Smooth muscle cell (in vitro differentiated cells): ENCODE measurements at regions not wholly inside any gene's neighbourhood (a gene's known extent, or its start where the extent isn't known, plus 50 kb on each side); places are given as distances from the start of the nearest gene placed in this dataset.

Source experiments
- DNase-seq: peaks from one replicate; lab custom pipeline; 2025; ENCODE audit not compliant: unreplicated experiment; lab: John Stamatoyannopoulos, UW
- H2AFZ ChIP-seq: fragments of 200-600 bp; sonication (generic); 2 replicates; pipeline ENCODE4 v1.6.0; 2016; ENCODE audit warnings: antibody characterized with exemption, low read depth, mild to moderate bottlenecking
- H3F3A ChIP-seq: fragments of 200-600 bp; sonication (generic); 2 replicates; pipeline ENCODE4 v1.6.0; 2017; ENCODE audit warnings: antibody characterized with exemption, low read depth
- H3K27ac ChIP-seq: fragments of 200-600 bp; sonication (generic); 2 replicates; pipeline ENCODE4 v1.5.1; 2016; ENCODE audit warnings: low read depth, mild to moderate bottlenecking
- H3K27me3 ChIP-seq: fragments of 200-600 bp; sonication (generic); 2 replicates; pipeline ENCODE4 v1.6.1; 2016; ENCODE audit warnings: low read depth, mild to moderate bottlenecking
- H3K36me3 ChIP-seq: fragments of 200-600 bp; sonication (generic); 2 replicates; pipeline ENCODE4 v1.5.1; 2016; ENCODE audit warnings: low read depth
- H3K4me1 ChIP-seq: fragments of 200-600 bp; sonication (generic); 2 replicates; pipeline ENCODE4 v1.5.1; 2016; ENCODE audit warnings: low read depth
- H3K4me2 ChIP-seq: fragments of 200-600 bp; sonication (generic); 2 replicates; pipeline ENCODE4 v1.6.0; 2016; ENCODE audit warnings: mild to moderate bottlenecking
- H3K4me3 ChIP-seq: fragments of 200-600 bp; sonication (generic); 2 replicates; pipeline ENCODE4 v1.5.1; 2016; ENCODE audit warnings: mild to moderate bottlenecking
- H3K79me2 ChIP-seq: fragments of 200-600 bp; sonication (generic); 2 replicates; pipeline ENCODE4 v1.6.0; 2016; ENCODE audit warnings: low read depth, mild to moderate bottlenecking
- H3K9ac ChIP-seq: fragments of 200-600 bp; sonication (generic); 2 replicates; pipeline ENCODE4 v1.6.0; 2016; ENCODE audit warnings: low read depth
- H3K9me3 ChIP-seq: fragments of 200-600 bp; sonication (generic); replicated peaks from 2 replicates; pipeline ENCODE4 v1.5.1; 2016; ENCODE audit warnings: low read depth
- H4K20me1 ChIP-seq: fragments of 200-600 bp; sonication (generic); 2 replicates; pipeline ENCODE4 v1.6.0; 2016; ENCODE audit warnings: low read depth
- WGBS: methylation state at CpG from one replicate; pipeline ENCODE4 v1.1.7; 2016; ENCODE audit warnings: low lambda C conversion rate; 5-methylcytosine and 5-hydroxymethylcytosine counted together
- TF ChIP-seq, protein P1 (sequence below): fragments of 200-600 bp; sonication (generic); IDR thresholded peaks from 2 replicates; pipeline ENCODE4 v1.5.1; 2017; ENCODE audit warnings: borderline replicate concordance, mild to moderate bottlenecking, antibody characterized with exemption; ENCODE audit not compliant: insufficient read depth, poor library complexity, severe bottlenecking

DNA sequence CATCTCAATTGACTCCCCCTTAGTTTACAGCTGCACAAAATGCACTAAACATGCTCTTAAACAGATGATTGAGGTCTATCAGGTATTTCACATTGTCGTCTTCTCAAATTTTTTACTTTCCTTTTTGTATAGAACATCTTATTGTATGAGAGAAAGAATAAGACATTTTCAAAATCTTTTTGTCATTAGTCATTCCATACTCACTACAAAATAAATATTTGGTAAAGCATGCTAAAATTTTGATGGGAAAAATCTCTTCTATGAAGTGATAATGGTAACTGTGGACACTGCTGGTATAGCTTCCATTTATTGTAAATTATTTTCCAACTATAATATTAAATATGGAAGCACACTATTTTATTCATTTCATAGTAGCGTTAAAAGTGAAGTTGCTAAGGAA is 185.6 kb upstream of the FSTL5 start:
- Histone ChIP-seq H3K36me3 (no peaks in the 10 kb centered on the region), H3K27me3 (no peaks in the 10 kb centered on the region), H3K4me3 (no peak overlapping the region), H2AFZ (no peak overlapping the region), H3K27ac (no peak overlapping the region), H3K4me2 (no peak overlapping the region), H3K9me3 (no peaks in the 10 kb centered on the region), H3K79me2 (no peaks in the 10 kb centered on the region), H3K4me1 (no peaks in the 10 kb centered on the region), H3F3A (no peaks in the 10 kb centered on the region), H3K9ac (no peak overlapping the region), H4K20me1 (no peaks in the 10 kb centered on the region)
- 85% methylated on average over 2 of the region's 2 CpGs for WGBS
- no peak for DNase-seq
- TF ChIP-seq, protein P1, sequence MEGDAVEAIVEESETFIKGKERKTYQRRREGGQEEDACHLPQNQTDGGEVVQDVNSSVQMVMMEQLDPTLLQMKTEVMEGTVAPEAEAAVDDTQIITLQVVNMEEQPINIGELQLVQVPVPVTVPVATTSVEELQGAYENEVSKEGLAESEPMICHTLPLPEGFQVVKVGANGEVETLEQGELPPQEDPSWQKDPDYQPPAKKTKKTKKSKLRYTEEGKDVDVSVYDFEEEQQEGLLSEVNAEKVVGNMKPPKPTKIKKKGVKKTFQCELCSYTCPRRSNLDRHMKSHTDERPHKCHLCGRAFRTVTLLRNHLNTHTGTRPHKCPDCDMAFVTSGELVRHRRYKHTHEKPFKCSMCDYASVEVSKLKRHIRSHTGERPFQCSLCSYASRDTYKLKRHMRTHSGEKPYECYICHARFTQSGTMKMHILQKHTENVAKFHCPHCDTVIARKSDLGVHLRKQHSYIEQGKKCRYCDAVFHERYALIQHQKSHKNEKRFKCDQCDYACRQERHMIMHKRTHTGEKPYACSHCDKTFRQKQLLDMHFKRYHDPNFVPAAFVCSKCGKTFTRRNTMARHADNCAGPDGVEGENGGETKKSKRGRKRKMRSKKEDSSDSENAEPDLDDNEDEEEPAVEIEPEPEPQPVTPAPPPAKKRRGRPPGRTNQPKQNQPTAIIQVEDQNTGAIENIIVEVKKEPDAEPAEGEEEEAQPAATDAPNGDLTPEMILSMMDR, result no peak

DNA sequence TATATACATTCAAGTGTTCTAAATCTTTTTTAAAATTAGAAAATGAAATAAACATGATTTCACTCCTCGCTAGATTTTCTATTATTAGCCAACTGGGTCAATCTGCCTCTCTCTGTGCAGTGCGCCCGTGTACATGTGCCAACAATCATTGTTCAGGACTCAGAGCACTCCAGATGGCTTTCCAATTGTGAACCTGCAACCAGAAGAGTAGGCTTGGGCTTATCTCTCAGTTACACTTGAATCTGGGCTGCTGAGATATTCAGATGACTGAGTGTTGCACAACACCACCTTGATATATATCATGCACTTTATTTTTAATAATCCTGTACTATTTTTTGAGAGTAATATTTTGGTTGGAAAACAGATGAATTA is 184.0 kb upstream of the FSTL5 start:
- no peaks in the 10 kb centered on the region for H4K20me1 ChIP-seq
- no peak overlapping the region for H3K9ac ChIP-seq
- no peaks in the 10 kb centered on the region for H3K9me3 ChIP-seq
- H2AFZ ChIP-seq, result no peak overlapping the region
- no peak for DNase-seq
- no peak overlapping the region for H3K27ac ChIP-seq
- no peak overlapping the region for H3K4me2 ChIP-seq
- WGBS, result 79% methylated on average over 3 of the region's 3 CpGs
- no peak overlapping the region for H3K4me3 ChIP-seq
- H3K27me3 ChIP-seq, result no peaks in the 10 kb centered on the region
- no peaks in the 10 kb centered on the region for H3F3A ChIP-seq
- no peaks in the 10 kb centered on the region for H3K36me3 ChIP-seq
- TF ChIP-seq, protein P1, result no peak
- no peaks in the 10 kb centered on the region for H3K79me2 ChIP-seq
- H3K4me1 ChIP-seq, result no peaks in the 10 kb centered on the region

DNA sequence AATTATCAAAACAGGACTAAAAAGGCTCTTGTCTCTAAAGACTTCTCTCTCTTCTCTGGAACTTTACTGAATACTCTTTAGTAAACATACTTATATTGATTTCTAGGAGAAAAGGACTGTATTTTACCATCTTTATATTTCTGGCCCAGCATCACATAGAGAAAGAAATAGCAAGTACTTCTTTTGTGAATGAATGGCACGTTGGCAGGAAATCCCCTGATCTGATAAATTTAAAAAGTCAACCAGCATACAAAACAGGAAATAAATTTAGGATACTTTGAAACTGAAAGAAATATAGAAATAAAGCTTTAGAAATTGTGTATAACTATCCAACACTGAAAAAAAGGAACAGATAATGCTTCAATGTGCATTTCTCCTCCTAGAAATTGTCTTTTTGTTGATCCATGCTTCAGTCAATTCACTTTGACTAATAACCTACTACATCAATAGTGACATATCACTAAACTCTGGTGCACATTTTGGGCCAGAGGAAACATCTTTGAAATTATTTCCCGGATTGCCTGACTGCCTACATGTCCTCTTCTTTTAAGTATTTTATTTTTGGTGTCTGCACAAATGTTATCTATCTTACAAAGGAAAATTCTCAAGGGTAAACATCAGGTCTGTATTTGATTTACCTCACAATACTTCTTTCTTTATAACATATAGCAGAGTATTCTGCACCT is 183.5 kb upstream of the FSTL5 start:
- DNase-seq, result no peak
- no peak overlapping the region for H3K27ac ChIP-seq
- no peaks in the 10 kb centered on the region for H3K36me3 ChIP-seq
- no peak overlapping the region for H2AFZ ChIP-seq
- no peaks in the 10 kb centered on the region for H4K20me1 ChIP-seq
- no peak overlapping the region for H3K9ac ChIP-seq
- H3K4me3 ChIP-seq, result no peak overlapping the region
- H3K27me3 ChIP-seq, result no peaks in the 10 kb centered on the region
- 78% methylated on average over 2 of the region's 2 CpGs for WGBS
- H3K4me1 ChIP-seq, result no peaks in the 10 kb centered on the region
- no peaks in the 10 kb centered on the region for H3K79me2 ChIP-seq
- no peak overlapping the region for H3K4me2 ChIP-seq
- TF ChIP-seq, protein P1, result no peak
- no peaks in the 10 kb centered on the region for H3F3A ChIP-seq
- H3K9me3 ChIP-seq, result no peaks in the 10 kb centered on the region

DNA sequence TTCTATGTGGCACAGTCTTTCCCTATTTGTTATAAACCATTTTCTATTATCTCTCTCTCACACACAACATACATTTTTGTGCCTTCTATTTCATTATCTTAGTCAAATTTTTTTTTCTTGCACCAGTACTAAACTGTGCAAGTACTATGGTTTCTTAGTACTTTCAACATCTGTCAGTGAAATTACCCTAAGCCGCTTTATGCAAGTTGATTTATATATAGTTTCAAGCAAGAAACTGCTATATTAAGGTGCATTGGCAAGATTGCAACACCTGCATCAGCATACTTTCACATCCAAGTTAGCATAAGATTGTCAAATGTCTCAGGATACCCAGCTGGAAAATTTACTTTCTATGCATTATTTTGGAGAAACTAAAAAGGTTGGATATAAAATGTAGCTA is 180.2 kb upstream of the FSTL5 start:
- no peak overlapping the region for H3K27ac ChIP-seq
- no peak overlapping the region for H2AFZ ChIP-seq
- H3K9me3 ChIP-seq, result no peaks in the 10 kb centered on the region
- H3K79me2 ChIP-seq, result no peaks in the 10 kb centered on the region
- TF ChIP-seq, protein P1, result no peak
- no peaks in the 10 kb centered on the region for H3F3A ChIP-seq
- no peak overlapping the region for H3K4me2 ChIP-seq
- 0% methylated on average over 1 of the region's 1 CpG for WGBS
- H3K4me3 ChIP-seq, result no peak overlapping the region
- no peaks in the 10 kb centered on the region for H4K20me1 ChIP-seq
- no peaks in the 10 kb centered on the region for H3K27me3 ChIP-seq
- DNase-seq, result no peak
- no peak overlapping the region for H3K9ac ChIP-seq
- H3K4me1 ChIP-seq, result no peaks in the 10 kb centered on the region
- H3K36me3 ChIP-seq, result no peaks in the 10 kb centered on the region
